ENCODE measurements at regions not wholly inside any gene's neighbourhood (a gene's known extent, or its start where the extent isn't known, plus 50 kb on each side); places are given as distances from the start of the nearest gene placed in this dataset.

- DNase-seq = no peak
Measured at GRCh38 chr17:72591289-72592241, 470.7 kb downstream of the SOX9 start.

DNA sequence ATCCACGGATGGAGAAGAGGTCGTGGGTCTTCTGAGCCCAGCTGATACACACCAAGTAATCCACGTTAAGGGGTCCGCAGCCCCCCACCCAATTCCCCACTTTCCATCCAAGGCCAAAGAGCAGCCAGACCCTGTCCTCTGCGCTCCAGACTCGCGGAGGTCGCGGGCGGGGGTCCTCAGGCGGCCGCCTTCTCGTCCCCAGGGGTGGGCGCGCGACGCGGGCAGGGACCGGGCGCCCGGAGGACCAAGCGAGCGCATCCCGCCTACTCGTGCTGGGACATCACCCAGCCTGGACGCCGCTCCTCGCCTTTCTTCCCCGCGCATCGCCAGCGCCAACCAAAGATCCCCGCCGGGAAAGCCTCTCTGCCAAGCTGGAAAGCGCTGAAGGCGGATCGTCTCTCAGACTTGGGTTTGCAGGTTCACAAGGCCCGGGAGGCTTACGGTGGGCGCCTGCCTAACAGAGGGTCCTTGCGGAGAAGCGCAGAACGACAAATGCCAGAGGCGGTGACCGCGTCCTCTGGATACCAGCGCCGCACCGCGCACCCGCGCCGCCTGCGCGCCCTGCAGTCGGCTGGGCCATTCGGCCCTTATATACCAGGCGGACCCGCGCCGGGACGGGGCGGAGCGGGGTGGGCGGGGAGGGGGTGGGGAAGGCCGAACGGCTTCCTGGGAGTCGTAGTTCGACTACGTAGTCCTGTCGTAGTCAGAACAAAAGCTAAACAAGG is 471.6 kb downstream of the SOX9 start:
- DNase-seq = peak; percentile 77

DNA sequence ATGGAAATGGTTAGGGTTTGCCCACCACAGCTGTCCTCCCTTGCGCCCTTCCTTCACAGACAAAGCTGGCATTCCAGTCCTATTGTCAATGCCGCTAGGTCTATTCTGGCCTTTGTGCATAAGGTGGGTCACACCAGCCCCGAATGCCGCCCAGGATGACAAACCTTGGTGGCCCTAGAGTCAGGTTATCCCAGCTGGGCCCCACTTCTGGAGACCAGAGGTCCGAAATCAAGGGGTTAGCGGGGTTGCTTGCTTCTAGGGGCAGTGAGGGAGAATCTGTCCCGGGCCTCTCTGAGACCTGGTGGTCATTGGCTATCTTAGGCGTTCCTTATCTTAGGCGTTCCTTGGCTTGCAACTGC is 472.1 kb downstream of the SOX9 start:
- DNase-seq = no peak

- DNase-seq = no peak
Measured at GRCh38 chr17:72594248-72594647, 473.4 kb downstream of the SOX9 start.
